HepG2 (cell line): ENCODE measurements at regions not wholly inside any gene's neighbourhood (a gene's known extent, or its start where the extent isn't known, plus 50 kb on each side); places are given as distances from the start of the nearest gene placed in this dataset.

Experiments
- ARID4A ChIP-seq: sonication (generic); formaldehyde crosslinking; IDR thresholded peaks from 2 replicates; pipeline ENCODE4 v1.5.0; 2020; ENCODE audit warnings: mild to moderate bottlenecking, missing genetic modification reagents, borderline replicate concordance
- CBX1 ChIP-seq: IDR thresholded peaks from one replicate; pipeline ENCODE4 v1.6.1; 2016; ENCODE audit warnings: antibody characterized with exemption, low read depth
- CHCHD3 ChIP-seq: sonication (generic); formaldehyde crosslinking; IDR thresholded peaks from 2 replicates; pipeline ENCODE4 v1.8.0; 2022; ENCODE audit warnings: mild to moderate bottlenecking, missing genetic modification reagents, moderate library complexity
- KMT2B ChIP-seq: IDR thresholded peaks from 2 replicates; pipeline ENCODE4 v1.6.1; 2016; ENCODE audit warnings: missing genetic modification reagents, missing compliant biosample characterization
- MED13 ChIP-seq: sonication (generic); formaldehyde crosslinking; IDR thresholded peaks from 2 replicates; pipeline ENCODE4 v1.5.0; 2020; ENCODE audit warnings: missing genetic modification reagents
- NFYC ChIP-seq: IDR thresholded peaks from 2 replicates; pipeline ENCODE4 v1.6.1; 2016; ENCODE audit warnings: missing genetic modification reagents, missing compliant biosample characterization
- SP4 ChIP-seq: sonication (generic); formaldehyde crosslinking; IDR thresholded peaks from 2 replicates; pipeline ENCODE4 v1.8.1; 2023; ENCODE audit warnings: mild to moderate bottlenecking, missing genetic modification reagents
- SYNCRIP ChIP-seq: fragments of 200-400 bp; formaldehyde crosslinking; IDR thresholded peaks from 2 replicates; pipeline ENCODE4 v1.6.1; 2018; ENCODE audit warnings: mild to moderate bottlenecking, low read depth, low read length; ENCODE audit not compliant: insufficient read depth
- UBTF ChIP-seq: sonication (generic); formaldehyde crosslinking; IDR thresholded peaks from 2 replicates; pipeline ENCODE4 v1.4.0; 2020; ENCODE audit warnings: mild to moderate bottlenecking, missing genetic modification reagents
- ZNF101 ChIP-seq: sonication (generic); formaldehyde crosslinking; IDR thresholded peaks from 2 replicates; pipeline ENCODE4 v1.4.0; 2020; ENCODE audit warnings: mild to moderate bottlenecking, low read depth, missing genetic modification reagents, borderline replicate concordance
- ZNF264 ChIP-seq: sonication (generic); formaldehyde crosslinking; IDR thresholded peaks from 2 replicates; pipeline ENCODE4 v1.4.0; 2020; ENCODE audit warnings: missing genetic modification reagents
- ZNF530 ChIP-seq: sonication (generic); formaldehyde crosslinking; IDR thresholded peaks from 2 replicates; pipeline ENCODE4 v1.5.0; 2020; ENCODE audit warnings: low read depth, mild to moderate bottlenecking, missing genetic modification reagents
- TF ChIP-seq, protein P1 (sequence below): sonication (generic); formaldehyde crosslinking; IDR thresholded peaks from 2 replicates; pipeline ENCODE4 v1.4.0; 2020; ENCODE audit warnings: missing genetic modification reagents

DNA sequence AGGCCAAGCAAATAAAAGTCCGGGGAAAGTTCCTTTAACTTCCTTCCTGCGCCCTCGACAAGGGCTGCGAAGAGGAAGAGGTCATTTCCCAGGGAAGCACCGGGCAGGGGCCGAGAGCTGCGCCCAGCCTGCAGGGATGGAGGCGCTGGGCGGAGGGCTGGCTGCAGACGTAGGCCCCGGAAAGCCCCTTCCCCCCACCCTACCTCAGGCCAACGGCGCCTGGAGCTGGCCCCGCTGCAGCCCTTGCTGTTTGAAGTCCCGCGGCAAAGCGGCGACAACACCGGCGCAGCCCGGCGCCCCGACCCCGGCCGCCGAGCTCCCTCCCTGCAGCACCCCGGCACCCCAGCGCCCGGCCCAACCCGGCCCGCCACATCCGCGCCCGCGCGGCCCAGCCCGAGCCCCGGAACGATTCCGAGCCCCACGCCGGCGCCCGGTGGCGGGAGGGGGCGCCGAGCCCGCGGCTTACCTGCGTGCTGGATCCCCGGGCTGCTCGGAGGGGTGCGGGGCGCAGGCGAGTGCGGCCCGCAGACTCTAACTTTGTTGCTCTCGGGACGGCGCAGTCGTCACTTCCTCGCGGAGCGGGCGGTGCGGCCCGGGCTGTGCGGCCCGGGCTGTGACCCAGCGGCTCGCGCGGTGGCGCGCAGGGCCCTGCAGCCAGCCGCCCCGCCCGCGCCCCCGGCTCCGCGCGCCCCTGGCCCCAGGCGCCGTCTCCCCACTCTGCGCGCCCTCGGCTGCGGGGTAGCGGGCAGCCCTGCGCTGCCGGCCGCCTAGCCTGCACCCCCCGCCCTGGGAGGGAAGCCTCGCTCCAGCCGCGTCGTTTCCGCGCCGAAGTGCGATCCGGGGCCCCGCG is 64.8 kb upstream of the PTGR2 start (continued):
- peak; percentile 48; the same call in 1 of the 2 replicates for TF ChIP-seq UBTF (CRISPR knock-in tag)
- TF ChIP-seq SP4 (CRISPR knock-in tag), result no peak
- TF ChIP-seq ZNF101, result no peak
- TF ChIP-seq SYNCRIP, result no peak
- no peak for TF ChIP-seq ZNF530 (CRISPR knock-in tag)
- no peak for TF ChIP-seq KMT2B (CRISPR knock-in tag)
- no peak; the same call in 1 of the 2 replicates for TF ChIP-seq ZNF264 (CRISPR knock-in tag)
- TF ChIP-seq NFYC (CRISPR knock-in tag), result no peak
- no peak for TF ChIP-seq CBX1
- TF ChIP-seq ARID4A, result no peak
- no peak for TF ChIP-seq CHCHD3 (CRISPR knock-in tag)
- no peak for TF ChIP-seq MED13 (CRISPR knock-in tag)
- TF ChIP-seq, protein P1, sequence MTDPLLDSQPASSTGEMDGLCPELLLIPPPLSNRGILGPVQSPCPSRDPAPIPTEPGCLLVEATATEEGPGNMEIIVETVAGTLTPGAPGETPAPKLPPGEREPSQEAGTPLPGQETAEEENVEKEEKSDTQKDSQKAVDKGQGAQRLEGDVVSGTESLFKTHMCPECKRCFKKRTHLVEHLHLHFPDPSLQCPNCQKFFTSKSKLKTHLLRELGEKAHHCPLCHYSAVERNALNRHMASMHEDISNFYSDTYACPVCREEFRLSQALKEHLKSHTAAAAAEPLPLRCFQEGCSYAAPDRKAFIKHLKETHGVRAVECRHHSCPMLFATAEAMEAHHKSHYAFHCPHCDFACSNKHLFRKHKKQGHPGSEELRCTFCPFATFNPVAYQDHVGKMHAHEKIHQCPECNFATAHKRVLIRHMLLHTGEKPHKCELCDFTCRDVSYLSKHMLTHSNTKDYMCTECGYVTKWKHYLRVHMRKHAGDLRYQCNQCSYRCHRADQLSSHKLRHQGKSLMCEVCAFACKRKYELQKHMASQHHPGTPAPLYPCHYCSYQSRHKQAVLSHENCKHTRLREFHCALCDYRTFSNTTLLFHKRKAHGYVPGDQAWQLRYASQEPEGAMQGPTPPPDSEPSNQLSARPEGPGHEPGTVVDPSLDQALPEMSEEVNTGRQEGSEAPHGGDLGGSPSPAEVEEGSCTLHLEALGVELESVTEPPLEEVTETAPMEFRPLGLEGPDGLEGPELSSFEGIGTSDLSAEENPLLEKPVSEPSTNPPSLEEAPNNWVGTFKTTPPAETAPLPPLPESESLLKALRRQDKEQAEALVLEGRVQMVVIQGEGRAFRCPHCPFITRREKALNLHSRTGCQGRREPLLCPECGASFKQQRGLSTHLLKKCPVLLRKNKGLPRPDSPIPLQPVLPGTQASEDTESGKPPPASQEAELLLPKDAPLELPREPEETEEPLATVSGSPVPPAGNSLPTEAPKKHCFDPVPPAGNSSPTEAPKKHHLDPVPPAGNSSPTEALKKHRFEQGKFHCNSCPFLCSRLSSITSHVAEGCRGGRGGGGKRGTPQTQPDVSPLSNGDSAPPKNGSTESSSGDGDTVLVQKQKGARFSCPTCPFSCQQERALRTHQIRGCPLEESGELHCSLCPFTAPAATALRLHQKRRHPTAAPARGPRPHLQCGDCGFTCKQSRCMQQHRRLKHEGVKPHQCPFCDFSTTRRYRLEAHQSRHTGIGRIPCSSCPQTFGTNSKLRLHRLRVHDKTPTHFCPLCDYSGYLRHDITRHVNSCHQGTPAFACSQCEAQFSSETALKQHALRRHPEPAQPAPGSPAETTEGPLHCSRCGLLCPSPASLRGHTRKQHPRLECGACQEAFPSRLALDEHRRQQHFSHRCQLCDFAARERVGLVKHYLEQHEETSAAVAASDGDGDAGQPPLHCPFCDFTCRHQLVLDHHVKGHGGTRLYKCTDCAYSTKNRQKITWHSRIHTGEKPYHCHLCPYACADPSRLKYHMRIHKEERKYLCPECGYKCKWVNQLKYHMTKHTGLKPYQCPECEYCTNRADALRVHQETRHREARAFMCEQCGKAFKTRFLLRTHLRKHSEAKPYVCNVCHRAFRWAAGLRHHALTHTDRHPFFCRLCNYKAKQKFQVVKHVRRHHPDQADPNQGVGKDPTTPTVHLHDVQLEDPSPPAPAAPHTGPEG (CRISPR knock-in tag), result 0 out of 2 replicates have a peak, but pooled peaks have one; percentile 34
